OCI-LY7 (cell line): ENCODE measurements at regions not wholly inside any gene's neighbourhood (a gene's known extent, or its start where the extent isn't known, plus 50 kb on each side); places are given as distances from the start of the nearest gene placed in this dataset.

Source experiments
- BruUV-seq: library from RNA; stranded (reverse); fragments of 400-500 nt; replicated peaks from 2 replicates; lab custom pipeline; 2021; lab: Mats Ljungman, UMichigan
- CTCF ChIA-PET: fragments of 300-600 bp; sonication (Branson Sonifier 250); formaldehyde crosslinking; loops from one replicate; lab custom pipeline; 2022; ENCODE audit warnings: antibody characterized with exemption; ENCODE audit not compliant: unreplicated experiment; lab: Charles Lee
- POLR2A ChIA-PET: fragments of 300-600 bp; sonication (Branson Sonifier 250); formaldehyde crosslinking; loops from one replicate; lab custom pipeline; 2022; ENCODE audit warnings: antibody characterized with exemption; lab: Charles Lee
- DNase-seq: peaks from one replicate; pipeline ENCODE4 v3.0.0-alpha.2; 2015; ENCODE audit warnings: low spot score
- H2AFZ ChIP-seq: fragments of 200-600 bp; sonication (generic), shearing (Covaris generic); 2 replicates; pipeline ENCODE4 v1.6.1; 2014; ENCODE audit warnings: mild to moderate bottlenecking, antibody characterized with exemption, low read length, moderate library complexity
- H3K27ac ChIP-seq: fragments of 200-600 bp; sonication (generic); 2 replicates; pipeline ENCODE4 v1.5.1; 2014; ENCODE audit warnings: mixed run types, low read depth, mild to moderate bottlenecking, moderate library complexity, low read length, inconsistent platforms; ENCODE audit not compliant: poor library complexity, severe bottlenecking
- H3K36me3 ChIP-seq: fragments of 200-600 bp; sonication (generic); 2 replicates; pipeline ENCODE4 v1.6.1; 2014; ENCODE audit warnings: mild to moderate bottlenecking, antibody characterized with exemption, low read length, moderate library complexity, mixed read lengths; ENCODE audit not compliant: insufficient read depth
- H3K4me1 ChIP-seq: fragments of 200-600 bp; sonication (generic); 2 replicates; pipeline ENCODE4 v1.5.1; 2014; ENCODE audit warnings: mild to moderate bottlenecking, low read length; ENCODE audit not compliant: insufficient read depth, poor library complexity, severe bottlenecking
- H3K4me2 ChIP-seq: fragments of 200-600 bp; sonication (generic); 2 replicates; pipeline ENCODE4 v1.6.1; 2014; ENCODE audit warnings: mild to moderate bottlenecking, low read length
- H3K4me3 ChIP-seq: fragments of 200-600 bp; sonication (generic); 2 replicates; pipeline ENCODE4 v1.5.1; 2014; ENCODE audit warnings: mild to moderate bottlenecking, low read depth, low read length; ENCODE audit not compliant: poor library complexity, severe bottlenecking
- H3K79me2 ChIP-seq: fragments of 200-600 bp; sonication (generic); 2 replicates; pipeline ENCODE4 v1.6.1; 2016; ENCODE audit warnings: low read depth, mild to moderate bottlenecking, low read length, moderate library complexity, mixed read lengths; ENCODE audit not compliant: insufficient read depth
- H3K9me2 ChIP-seq: fragments of 200-600 bp; sonication (generic); 2 replicates; pipeline ENCODE4 v1.6.1; 2016; ENCODE audit warnings: mild to moderate bottlenecking, low read length, mixed read lengths; ENCODE audit not compliant: insufficient read depth
- H3K9me3 ChIP-seq: fragments of 200-600 bp; sonication (generic); 2 replicates; pipeline ENCODE4 v1.6.1; 2014; ENCODE audit warnings: mild to moderate bottlenecking, mixed run types, low read length, mixed read lengths
- H4K20me1 ChIP-seq: fragments of 200-600 bp; sonication (generic); 2 replicates; pipeline ENCODE4 v1.6.1; 2014; ENCODE audit warnings: mild to moderate bottlenecking, antibody characterized with exemption, low read length, moderate library complexity, mixed read lengths; ENCODE audit not compliant: insufficient read depth
- EZH2phosphoT487 ChIP-seq: fragments of 200-600 bp; sonication (generic); IDR thresholded peaks from 2 replicates; pipeline ENCODE4 v1.6.1; 2018; ENCODE audit warnings: low read depth, borderline replicate concordance, mild to moderate bottlenecking, mixed run types, antibody characterized with exemption, low read length, moderate library complexity, mixed read lengths
- intact Hi-C: fragments of 100-400 bp; cut with micrococcal nuclease; formaldehyde crosslinking; loops from one replicate; pipeline ENCODE4 v1.10.0; 2022; ENCODE audit not compliant: unreplicated experiment
- TF ChIP-seq, protein P1 (sequence below): fragments of 200-600 bp; sonication (generic); conservative IDR thresholded peaks from 2 replicates; pipeline ENCODE4 v1.5.1; 2014; ENCODE audit warnings: mild to moderate bottlenecking, antibody characterized with exemption, low read length, moderate library complexity, mixed read lengths

- H3K79me2 ChIP-seq: no peaks in the 10 kb centered on the region
- CTCF ChIA-PET: no interaction called here
Measured at GRCh38 chr16:54842743-54843423, 87.8 kb upstream of the IRX5 start.

GRCh38 chr16:54829691-54830090 lies 101.0 kb upstream of the IRX5 start:
- Histone ChIP-seq H3K4me1 (no peaks in the 10 kb centered on the region), H3K79me2 (no peaks in the 10 kb centered on the region), H4K20me1 (no peaks in the 10 kb centered on the region), H3K9me2 (no peaks in the 10 kb centered on the region), H2AFZ (no peak overlapping the region), H3K27ac (no peak overlapping the region), H3K9me3 (no peaks in the 10 kb centered on the region), H3K4me3 (no peak overlapping the region), H3K36me3 (no peaks in the 10 kb centered on the region), H3K4me2 (no peak overlapping the region)
- intact Hi-C loops: no loop called here
- no peak for DNase-seq
- POLR2A ChIA-PET: interaction anchor here (0.7 kb wide), 1 partner anchor 1873 kb away, joined by 3 read pairs; no protein-coding TSS in a partner anchor
- TF ChIP-seq, protein P1, sequence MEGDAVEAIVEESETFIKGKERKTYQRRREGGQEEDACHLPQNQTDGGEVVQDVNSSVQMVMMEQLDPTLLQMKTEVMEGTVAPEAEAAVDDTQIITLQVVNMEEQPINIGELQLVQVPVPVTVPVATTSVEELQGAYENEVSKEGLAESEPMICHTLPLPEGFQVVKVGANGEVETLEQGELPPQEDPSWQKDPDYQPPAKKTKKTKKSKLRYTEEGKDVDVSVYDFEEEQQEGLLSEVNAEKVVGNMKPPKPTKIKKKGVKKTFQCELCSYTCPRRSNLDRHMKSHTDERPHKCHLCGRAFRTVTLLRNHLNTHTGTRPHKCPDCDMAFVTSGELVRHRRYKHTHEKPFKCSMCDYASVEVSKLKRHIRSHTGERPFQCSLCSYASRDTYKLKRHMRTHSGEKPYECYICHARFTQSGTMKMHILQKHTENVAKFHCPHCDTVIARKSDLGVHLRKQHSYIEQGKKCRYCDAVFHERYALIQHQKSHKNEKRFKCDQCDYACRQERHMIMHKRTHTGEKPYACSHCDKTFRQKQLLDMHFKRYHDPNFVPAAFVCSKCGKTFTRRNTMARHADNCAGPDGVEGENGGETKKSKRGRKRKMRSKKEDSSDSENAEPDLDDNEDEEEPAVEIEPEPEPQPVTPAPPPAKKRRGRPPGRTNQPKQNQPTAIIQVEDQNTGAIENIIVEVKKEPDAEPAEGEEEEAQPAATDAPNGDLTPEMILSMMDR: no peak
- no peak for TF ChIP-seq EZH2phosphoT487
- BruUV-seq: no TSS peak
- CTCF ChIA-PET: no interaction called here

More at GRCh38 chr16:54842743-54843423, 87.8 kb upstream of the IRX5 start:
- Histone ChIP-seq H3K4me2 (no peak overlapping the region), H3K36me3 (no peaks in the 10 kb centered on the region), H3K9me2 (no peaks in the 10 kb centered on the region), H2AFZ (no peak overlapping the region), H3K9me3 (peaks cover 11% of the 10 kb centered on the region; the same call in 1 of the 2 replicates), H3K4me1 (no peaks in the 10 kb centered on the region), H3K4me3 (no peak overlapping the region), H4K20me1 (no peaks in the 10 kb centered on the region), H3K27ac (no peak overlapping the region)
- no TSS peak for BruUV-seq
- no peak for DNase-seq
- POLR2A ChIA-PET: interaction anchor here (0.8 kb wide), 1 partner anchor 30 kb away, joined by 3 read pairs; no protein-coding TSS in a partner anchor
- TF ChIP-seq EZH2phosphoT487: no peak
- TF ChIP-seq, protein P1: no peak
- intact Hi-C loops: no loop called here

DNA sequence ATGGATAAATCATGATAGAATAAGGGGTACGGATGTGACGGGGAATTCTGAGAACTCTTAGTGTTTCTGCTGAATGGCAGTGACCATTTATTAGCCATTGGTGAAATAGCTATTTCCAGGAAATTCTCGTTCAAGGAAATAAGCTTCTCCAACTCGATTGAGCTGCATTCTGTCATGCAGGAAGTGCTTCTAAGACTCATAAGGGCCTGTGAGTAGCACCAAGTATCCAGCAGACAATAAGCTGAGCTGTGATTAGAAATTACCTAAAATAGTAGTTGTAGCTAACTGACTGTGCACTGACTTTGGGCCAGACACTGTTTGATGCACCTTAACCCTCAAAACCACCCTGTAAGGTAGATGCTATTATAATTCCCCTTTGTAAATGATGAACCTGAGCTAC lies 107.8 kb upstream of the IRX5 start:
- Histone ChIP-seq H3K79me2 (no peaks in the 10 kb centered on the region), H4K20me1 (no peaks in the 10 kb centered on the region), H2AFZ (no peak overlapping the region), H3K9me3 (no peaks in the 10 kb centered on the region), H3K4me2 (no peak overlapping the region), H3K36me3 (no peaks in the 10 kb centered on the region), H3K4me1 (no peaks in the 10 kb centered on the region), H3K27ac (no peak overlapping the region), H3K4me3 (no peak overlapping the region), H3K9me2 (no peaks in the 10 kb centered on the region)
- BruUV-seq: no TSS peak
- intact Hi-C loops: no loop called here
- ChIA-PET POLR2A (interaction anchor here (0.6 to 0.9 kb wide), 2 partner anchors 11 to 22 kb away, joined by 3 to 4 read pairs; no protein-coding TSS in a partner anchor), CTCF (no interaction called here)
- DNase-seq: no peak
- TF ChIP-seq, protein P1: no peak
- no peak for TF ChIP-seq EZH2phosphoT487
